GM12873 (cell line): ENCODE measurements at regions not wholly inside any gene's neighbourhood (a gene's known extent, or its start where the extent isn't known, plus 50 kb on each side); places are given as distances from the start of the nearest gene placed in this dataset.

Source experiments
- CTCF ChIP-seq: IDR thresholded peaks from 2 replicates; pipeline ENCODE4 v1.5.1; 2012; ENCODE audit warnings: low read depth, mild to moderate bottlenecking, moderate library complexity, low read length, control low read depth; ENCODE audit not compliant: insufficient read depth; ENCODE audit errors: missing control alignments

- no peak for TF ChIP-seq CTCF
Observed at GRCh38 chr10:47053081-47053798, 142.0 kb downstream of the PTPN20 start.

DNA sequence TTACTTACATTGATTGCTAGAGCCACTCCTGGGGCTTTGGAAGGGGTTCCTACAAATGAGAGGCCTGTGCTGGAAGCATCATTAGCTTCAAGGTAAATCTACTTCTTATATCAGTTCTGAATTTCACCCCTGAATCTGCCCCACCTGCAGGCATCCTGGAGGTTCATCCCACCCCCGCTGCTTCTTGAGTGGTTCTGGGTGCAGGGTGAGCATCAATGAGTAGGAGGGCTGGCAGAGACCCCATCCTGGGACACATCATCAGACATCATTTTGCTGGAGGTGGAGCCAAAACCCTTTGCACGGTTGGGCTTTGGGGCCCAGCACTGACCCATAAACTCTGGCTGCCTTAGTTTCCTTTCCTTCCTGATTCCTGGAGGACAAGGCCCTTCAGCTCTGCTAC is 143.7 kb downstream of the PTPN20 start:
- TF ChIP-seq CTCF, result no peak

DNA sequence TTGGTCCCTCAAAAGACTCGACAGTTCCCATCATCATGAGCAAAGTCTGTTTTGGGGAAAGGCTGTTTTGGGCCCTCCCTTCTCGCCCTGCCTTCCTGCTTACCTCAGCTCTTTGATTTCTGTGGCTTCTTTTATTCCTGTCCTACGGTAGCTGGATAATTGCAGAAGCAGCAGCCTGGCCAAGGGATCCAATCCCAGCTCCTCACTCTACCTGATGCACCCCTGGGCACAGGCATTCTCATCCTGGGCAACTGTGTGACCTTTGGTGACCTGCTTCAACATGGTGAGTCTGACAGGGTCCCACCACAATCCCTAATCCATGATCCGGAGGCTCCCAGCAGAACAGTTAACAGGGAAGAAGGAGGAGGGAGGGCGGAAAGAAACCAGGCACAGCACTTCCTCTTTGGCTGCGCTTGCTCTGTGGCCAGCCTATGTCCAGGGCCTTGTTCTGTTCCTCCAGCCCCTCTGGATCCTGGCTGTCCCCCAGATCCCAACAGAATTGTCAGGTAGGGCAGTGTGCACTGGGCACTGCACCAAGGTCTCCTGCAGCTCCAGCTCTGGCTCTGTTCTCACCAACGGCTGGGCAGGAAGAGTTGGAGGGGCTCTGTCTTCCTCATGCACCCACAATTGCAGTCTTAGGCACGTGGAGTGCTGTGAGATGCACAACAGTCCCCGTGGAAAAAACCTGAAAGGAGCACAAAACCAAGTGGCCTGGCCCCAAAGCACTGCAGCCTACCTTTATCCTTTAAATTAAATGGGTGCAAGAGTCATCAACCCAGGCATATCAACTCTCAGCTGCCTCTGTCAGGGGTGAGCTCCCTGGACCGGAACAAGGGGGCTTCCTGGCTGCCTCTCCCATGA is 144.4 kb downstream of the PTPN20 start:
- no peak for TF ChIP-seq CTCF

DNA sequence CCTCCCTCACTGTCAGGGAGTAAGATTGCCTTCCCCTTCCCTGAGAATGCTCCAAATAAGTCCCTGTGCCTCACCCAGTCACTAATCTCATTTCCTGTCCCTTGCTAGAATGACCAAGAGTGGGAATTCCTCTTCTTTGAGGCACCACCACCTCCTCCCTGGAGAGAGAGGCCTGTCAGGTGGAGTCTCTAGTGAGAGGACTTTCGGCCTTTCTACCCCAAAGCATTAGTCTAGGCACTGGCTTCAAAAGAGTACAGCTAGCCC is 145.0 kb downstream of the PTPN20 start:
- no peak for TF ChIP-seq CTCF

GRCh38 chr10:47057471-47057870 is 146.2 kb downstream of the PTPN20 start:
- no peak for TF ChIP-seq CTCF

DNA sequence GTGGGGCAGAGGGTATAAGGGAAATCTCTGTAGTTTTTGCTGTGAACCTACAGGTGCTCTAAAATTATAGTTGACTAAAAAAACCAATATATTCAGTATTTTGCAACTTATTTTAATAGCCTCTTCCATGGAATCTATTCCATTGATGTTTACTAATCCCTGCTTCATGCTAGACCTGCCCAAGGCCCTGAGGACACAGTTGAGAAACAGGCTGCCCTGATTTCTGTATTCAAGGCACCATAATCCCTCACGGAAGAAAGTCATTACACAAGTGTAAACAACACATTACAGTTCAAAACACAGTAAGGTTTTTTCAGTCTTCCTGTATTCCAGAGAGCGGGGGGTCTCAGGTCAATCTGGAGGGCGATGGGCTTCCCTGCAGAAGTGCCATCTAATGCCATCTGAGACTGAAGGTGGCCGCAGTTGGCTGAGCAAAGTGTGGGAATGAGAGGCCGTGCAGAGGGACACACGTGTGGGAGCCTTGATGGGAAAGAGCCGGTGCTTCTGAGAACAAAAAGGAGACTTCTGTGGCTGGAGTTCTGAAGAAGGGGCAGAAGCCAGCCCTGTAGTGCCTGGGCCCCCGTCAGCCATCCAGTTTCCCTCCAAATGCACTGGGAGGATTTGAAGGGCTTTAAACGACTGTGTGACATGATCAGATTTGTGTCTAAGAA is 146.9 kb downstream of the PTPN20 start:
- TF ChIP-seq CTCF, result no peak

DNA sequence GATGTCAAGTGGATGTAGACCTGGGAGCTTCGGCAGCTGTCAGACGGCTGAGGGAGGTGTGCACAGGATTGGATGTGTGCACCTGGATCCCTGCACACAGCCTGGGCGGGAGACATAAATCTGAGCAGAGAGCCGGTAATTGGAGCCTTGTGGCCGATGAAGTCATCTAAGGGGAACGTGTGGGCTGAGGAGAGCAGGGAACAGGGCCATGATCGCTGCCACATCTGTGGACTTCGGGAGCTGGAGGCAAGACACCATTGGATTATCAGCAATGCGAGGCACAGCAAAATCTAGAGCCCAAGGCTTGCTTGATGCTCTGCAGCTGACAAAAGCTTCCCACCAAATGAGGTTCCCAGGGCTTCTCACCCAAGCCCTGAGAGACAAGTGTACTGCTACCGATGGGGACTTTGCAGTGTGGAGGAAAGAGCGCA is 147.7 kb downstream of the PTPN20 start:
- no peak for TF ChIP-seq CTCF
